ENCODE measurements at regions not wholly inside any gene's neighbourhood (a gene's known extent, or its start where the extent isn't known, plus 50 kb on each side); places are given as distances from the start of the nearest gene placed in this dataset.

GRCh38 chr5:2300861-2301574 lies 418.3 kb upstream of the IRX4 start:
- H3K4me3 ChIP-seq (ENCODE audit: low read length) = no peak overlapping the region
- no peak for TF ChIP-seq ZNF274 (IDR thresholded peaks at IDR 0.05; ENCODE audit: low read depth, low read length)

GRCh38 chr5:2300421-2300820 lies 417.7 kb upstream of the IRX4 start:
- no peak for TF ChIP-seq ZNF274 (IDR thresholded peaks at IDR 0.05; ENCODE audit: low read depth, low read length)
- H3K4me3 ChIP-seq (ENCODE audit: low read length) = no peak overlapping the region

- no peak overlapping the region for H3K4me3 ChIP-seq (ENCODE audit: low read length)
Observed at GRCh38 chr5:2299388-2300220, 416.9 kb upstream of the IRX4 start.

GRCh38 chr5:2298781-2299180 lies 416.1 kb upstream of the IRX4 start:
- TF ChIP-seq ZNF274 (IDR thresholded peaks at IDR 0.05; ENCODE audit: low read depth, low read length) = no peak
- H3K4me3 ChIP-seq (ENCODE audit: low read length) = no peak overlapping the region

More at GRCh38 chr5:2299388-2300220, 416.9 kb upstream of the IRX4 start:
- TF ChIP-seq ZNF274 (IDR thresholded peaks at IDR 0.05; ENCODE audit: low read depth, low read length) = no peak

- TF ChIP-seq ZNF274 (IDR thresholded peaks at IDR 0.05; ENCODE audit: low read depth, low read length) = no peak
Observed at GRCh38 chr5:2297991-2298390, 415.3 kb upstream of the IRX4 start.

GRCh38 chr5:2295476-2295875 lies 412.8 kb upstream of the IRX4 start:
- TF ChIP-seq ZNF274 (IDR thresholded peaks at IDR 0.05; ENCODE audit: low read depth, low read length) = no peak
- H3K4me3 ChIP-seq (ENCODE audit: low read length) = no peak overlapping the region

More at GRCh38 chr5:2297991-2298390, 415.3 kb upstream of the IRX4 start:
- no peak overlapping the region for H3K4me3 ChIP-seq (ENCODE audit: low read length)

GRCh38 chr5:2293906-2294305 lies 411.2 kb upstream of the IRX4 start:
- H3K4me3 ChIP-seq (ENCODE audit: low read length) = no peak overlapping the region
- no peak for TF ChIP-seq ZNF274 (IDR thresholded peaks at IDR 0.05; ENCODE audit: low read depth, low read length)

- H3K4me3 ChIP-seq (ENCODE audit: low read length) = no peak overlapping the region
- TF ChIP-seq ZNF274 (IDR thresholded peaks at IDR 0.05; ENCODE audit: low read depth, low read length) = no peak
Observed at GRCh38 chr5:2291146-2291840, 408.6 kb upstream of the IRX4 start.

GRCh38 chr5:2289380-2289779 lies 406.7 kb upstream of the IRX4 start:
- TF ChIP-seq ZNF274 (IDR thresholded peaks at IDR 0.05; ENCODE audit: low read depth, low read length) = no peak
- H3K4me3 ChIP-seq (ENCODE audit: low read length) = no peak overlapping the region

GRCh38 chr5:2288968-2289367 lies 406.2 kb upstream of the IRX4 start:
- TF ChIP-seq ZNF274 (IDR thresholded peaks at IDR 0.05; ENCODE audit: low read depth, low read length) = no peak
- H3K4me3 ChIP-seq (ENCODE audit: low read length) = no peak overlapping the region

- no peak for TF ChIP-seq ZNF274 (IDR thresholded peaks at IDR 0.05; ENCODE audit: low read depth, low read length)
- no peak overlapping the region for H3K4me3 ChIP-seq (ENCODE audit: low read length)
Observed at GRCh38 chr5:2288466-2288865, 405.7 kb upstream of the IRX4 start.

- no peak for TF ChIP-seq ZNF274 (IDR thresholded peaks at IDR 0.05; ENCODE audit: low read depth, low read length)
- H3K4me3 ChIP-seq (ENCODE audit: low read length) = no peak overlapping the region
Observed at GRCh38 chr5:2286250-2286649, 403.5 kb upstream of the IRX4 start.

- no peak overlapping the region for H3K4me3 ChIP-seq (ENCODE audit: low read length)
- TF ChIP-seq ZNF274 (IDR thresholded peaks at IDR 0.05; ENCODE audit: low read depth, low read length) = no peak
Observed at GRCh38 chr5:2284678-2285077, 402.0 kb upstream of the IRX4 start.

GRCh38 chr5:2283481-2284045 lies 400.8 kb upstream of the IRX4 start:
- TF ChIP-seq ZNF274 (IDR thresholded peaks at IDR 0.05; ENCODE audit: low read depth, low read length) = no peak

More at GRCh38 chr5:2283481-2284045, 400.8 kb upstream of the IRX4 start:
- no peak overlapping the region for H3K4me3 ChIP-seq (ENCODE audit: low read length)

Data from GM08714 (cell line).